Activated T-helper 2 cell treated with anti-CD3 and anti-CD28 coated beads, Interferon-gamma antibody, Interleukin-2, Interleukin-4, amounts not matched to agents 10 μg/mL and 5 μg/mL and 100 μg/mL, durations not matched to agents 14 hours and 24 hours and 36 hours (primary cell): ENCODE measurements at regions not wholly inside any gene's neighbourhood (a gene's known extent, or its start where the extent isn't known, plus 50 kb on each side); places are given as distances from the start of the nearest gene placed in this dataset.
A peak's percentile ranks its signal among the peaks of the same experiment; 100 is the strongest.

Experiments
- DNase-seq: peaks from one replicate; pipeline ENCODE4 v3.0.0; 2021; ENCODE audit warnings: low spot score
- H3K27ac Mint-ChIP-seq: one replicate; pipeline ENCODE4 v1.8.0; 2021; ENCODE audit warnings: mixed read lengths
- H3K27me3 Mint-ChIP-seq: one replicate; pipeline ENCODE4 v1.8.0; 2021; ENCODE audit warnings: low read depth, mixed read lengths
- H3K36me3 Mint-ChIP-seq: one replicate; pipeline ENCODE4 v1.8.0; 2021; ENCODE audit warnings: low read depth, mixed read lengths
- H3K4me1 Mint-ChIP-seq: one replicate; pipeline ENCODE4 v1.8.0; 2021; ENCODE audit warnings: low read depth, mixed read lengths
- H3K4me3 Mint-ChIP-seq: one replicate; pipeline ENCODE4 v1.8.0; 2021; ENCODE audit warnings: low read depth, mild to moderate bottlenecking, moderate library complexity, mixed read lengths
- H3K9me3 Mint-ChIP-seq: one replicate; pipeline ENCODE4 v1.8.0; 2021; ENCODE audit warnings: mixed read lengths
- intact Hi-C: fragments of 100-400 bp; cut with micrococcal nuclease; formaldehyde crosslinking; loops from one replicate; pipeline ENCODE4 v1.15.1; 2023

DNA sequence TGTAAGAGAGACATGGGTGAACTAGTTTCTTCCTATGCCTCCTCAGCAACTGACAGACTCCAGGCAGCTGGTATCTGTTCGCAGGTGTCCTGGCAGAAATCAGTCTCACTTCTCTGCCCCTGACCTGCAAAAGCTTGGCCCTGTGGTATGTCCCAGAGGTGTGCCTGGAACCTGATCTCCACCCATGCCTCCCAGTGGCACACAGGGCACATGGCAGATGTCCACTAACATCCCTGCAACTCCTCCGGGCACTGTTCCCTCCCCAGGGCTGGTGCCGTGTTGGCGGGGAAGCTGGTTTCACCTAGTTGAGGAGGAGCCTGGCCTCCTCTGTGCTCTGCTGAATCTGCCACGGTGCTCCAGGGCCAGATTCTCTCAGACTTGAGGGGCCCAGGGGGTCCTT, 123.3 kb upstream of the GGTLC1 start:
- intact Hi-C loops, result no loop called here
- H3K27me3 Mint-ChIP-seq, result peaks cover 6% of the 10 kb centered on the region
- no peaks in the 10 kb centered on the region for H3K9me3 Mint-ChIP-seq
- H3K36me3 Mint-ChIP-seq, result no peaks in the 10 kb centered on the region
- H3K27ac Mint-ChIP-seq, result no peak overlapping the region
- no peak overlapping the region for H3K4me3 Mint-ChIP-seq
- DNase-seq, result no peak
- peaks cover 5% of the 10 kb centered on the region for H3K4me1 Mint-ChIP-seq

DNA sequence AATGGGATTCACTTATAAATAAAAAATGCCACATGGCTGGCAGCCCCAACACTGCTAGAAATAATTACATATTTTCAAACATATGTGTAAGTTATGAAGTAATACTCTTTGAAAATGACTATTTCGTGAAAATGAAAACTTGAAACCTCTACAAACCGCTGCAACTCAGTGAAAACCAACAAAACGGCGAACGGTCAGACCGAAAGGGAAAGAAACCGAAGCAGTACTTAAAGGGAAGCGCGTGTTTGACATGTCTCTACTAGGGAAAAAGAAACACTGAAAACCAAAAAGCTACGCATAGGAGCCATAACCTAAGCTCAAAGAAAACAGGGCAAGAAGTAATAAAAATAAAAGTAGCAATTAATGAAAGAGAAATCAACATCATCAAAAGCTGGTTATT, 121.0 kb upstream of the GGTLC1 start:
- Mint-ChIP-seq H3K36me3 (no peaks in the 10 kb centered on the region), H3K4me3 (peak overlapping the region; percentile 4), H3K27me3 (peaks cover 8% of the 10 kb centered on the region), H3K4me1 (peaks cover 5% of the 10 kb centered on the region), H3K9me3 (no peaks in the 10 kb centered on the region), H3K27ac (no peak overlapping the region)
- intact Hi-C loops, result no loop called here
- no peak for DNase-seq

DNA sequence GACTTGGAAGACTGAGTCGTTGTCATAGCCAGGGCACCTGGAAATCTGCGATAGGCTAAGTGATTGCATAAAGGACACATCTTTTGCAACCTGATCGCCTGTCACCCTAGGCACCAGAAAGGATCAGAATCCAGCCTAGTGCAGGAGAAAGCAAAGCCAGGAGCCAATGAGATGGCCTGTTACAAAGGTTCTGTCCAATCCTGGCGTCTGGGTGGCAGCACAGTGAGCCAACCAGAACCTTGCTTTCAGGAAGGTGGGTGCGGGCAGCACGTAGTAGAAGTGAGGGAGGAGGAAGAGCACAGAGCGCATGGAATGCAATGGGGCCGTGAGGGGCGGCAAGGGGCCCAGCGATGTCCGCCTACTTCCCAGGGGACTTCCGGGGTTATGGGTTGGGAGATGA, 120.4 kb upstream of the GGTLC1 start:
- intact Hi-C loops, result no loop called here
- Mint-ChIP-seq H3K27ac (no peak overlapping the region), H3K4me1 (peaks cover 5% of the 10 kb centered on the region), H3K27me3 (peaks cover 8% of the 10 kb centered on the region), H3K9me3 (no peaks in the 10 kb centered on the region), H3K4me3 (no peak overlapping the region), H3K36me3 (no peaks in the 10 kb centered on the region)
- DNase-seq, result no peak

DNA sequence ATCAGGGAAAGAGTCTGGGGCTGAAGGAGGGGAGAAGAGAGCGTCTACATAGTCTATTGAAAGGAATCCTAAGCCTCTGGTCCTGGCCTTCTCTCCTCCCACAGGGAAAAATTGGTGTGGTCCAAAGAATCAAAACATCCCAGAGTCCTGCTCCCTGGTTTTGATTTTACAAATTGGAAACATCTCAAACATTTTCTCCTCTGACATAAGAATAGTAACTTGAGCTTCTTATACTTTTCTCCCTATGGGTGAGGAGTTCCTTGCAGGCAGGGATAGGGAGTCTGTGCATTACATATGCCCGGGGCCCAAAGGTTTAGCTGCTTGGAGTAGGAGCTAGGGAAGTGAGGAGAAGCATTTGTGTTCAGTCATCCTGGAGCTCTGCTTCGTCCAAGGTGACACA, 120.0 kb upstream of the GGTLC1 start:
- Mint-ChIP-seq H3K9me3 (no peaks in the 10 kb centered on the region), H3K27me3 (peaks cover 8% of the 10 kb centered on the region), H3K36me3 (no peaks in the 10 kb centered on the region), H3K4me3 (no peak overlapping the region), H3K27ac (no peak overlapping the region), H3K4me1 (peaks cover 5% of the 10 kb centered on the region)
- intact Hi-C loops, result no loop called here
- DNase-seq, result no peak

DNA sequence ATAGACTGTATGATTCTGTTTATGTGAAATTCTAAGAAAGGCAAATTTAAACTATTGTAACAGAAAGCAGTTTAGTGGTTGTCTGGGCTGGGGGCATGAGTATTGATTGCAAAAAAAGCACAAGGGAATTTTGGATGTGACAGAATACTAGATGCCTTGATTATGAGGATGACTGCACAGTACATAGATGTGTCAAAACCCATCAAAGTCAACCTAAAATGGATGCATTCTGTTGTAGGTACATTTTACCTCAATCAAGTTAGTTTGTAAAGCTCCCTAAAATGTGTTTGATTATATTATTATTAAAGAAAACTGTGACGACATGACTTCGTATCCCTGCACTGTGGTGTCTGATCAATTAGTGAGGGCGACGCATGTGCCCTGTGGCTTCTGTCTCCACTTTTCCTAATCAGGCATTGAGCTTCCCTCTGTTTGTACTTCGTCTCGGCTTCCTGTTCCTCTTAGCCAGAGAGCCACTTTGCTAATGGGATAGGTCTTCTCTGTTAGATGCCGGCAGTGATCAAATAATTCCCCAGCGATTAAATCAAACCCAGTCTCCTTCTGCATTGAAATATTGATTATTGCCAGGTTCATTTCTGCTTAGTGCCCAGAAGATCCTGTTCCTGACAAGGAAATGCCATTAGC, 118.3 kb upstream of the GGTLC1 start:
- H3K27ac Mint-ChIP-seq, result no peak overlapping the region
- intact Hi-C loops, result no loop called here
- no peak for DNase-seq
- no peak overlapping the region for H3K4me3 Mint-ChIP-seq
- H3K4me1 Mint-ChIP-seq, result peaks cover 15% of the 10 kb centered on the region
- peaks cover 8% of the 10 kb centered on the region for H3K27me3 Mint-ChIP-seq
- no peaks in the 10 kb centered on the region for H3K36me3 Mint-ChIP-seq
- no peaks in the 10 kb centered on the region for H3K9me3 Mint-ChIP-seq

DNA sequence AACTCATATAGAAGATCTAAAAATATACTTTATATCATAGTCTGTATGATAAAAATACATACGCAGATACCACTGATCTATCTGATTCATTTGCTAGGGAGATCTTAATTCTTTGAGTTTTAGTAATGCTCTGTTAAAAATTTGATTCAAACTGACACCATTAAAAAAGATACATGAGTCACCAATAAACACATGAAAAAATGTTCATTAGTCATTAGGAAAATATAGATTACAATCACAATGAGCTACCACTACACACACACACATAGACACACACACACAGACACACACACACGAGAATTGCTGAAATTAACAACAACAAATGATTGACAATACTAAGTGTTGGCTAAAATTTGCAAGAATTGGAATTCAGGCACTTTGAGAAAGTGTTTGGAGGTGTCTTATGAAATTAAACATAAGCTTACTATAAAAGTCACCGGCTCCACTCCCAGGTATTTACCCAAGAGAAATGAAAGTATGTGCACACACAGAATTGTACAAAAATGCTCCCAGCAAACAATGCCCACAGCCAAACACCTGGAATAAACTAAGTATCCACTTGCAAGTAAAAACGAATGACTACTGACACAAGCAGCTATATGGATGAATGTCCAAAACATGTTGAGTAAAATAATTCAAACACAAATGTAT, 117.7 kb upstream of the GGTLC1 start:
- no peaks in the 10 kb centered on the region for H3K36me3 Mint-ChIP-seq
- no peak for DNase-seq
- H3K4me1 Mint-ChIP-seq, result peaks cover 15% of the 10 kb centered on the region
- H3K27ac Mint-ChIP-seq, result no peak overlapping the region
- no peak overlapping the region for H3K4me3 Mint-ChIP-seq
- no peaks in the 10 kb centered on the region for H3K9me3 Mint-ChIP-seq
- intact Hi-C loops, result no loop called here
- H3K27me3 Mint-ChIP-seq, result peaks cover 8% of the 10 kb centered on the region

DNA sequence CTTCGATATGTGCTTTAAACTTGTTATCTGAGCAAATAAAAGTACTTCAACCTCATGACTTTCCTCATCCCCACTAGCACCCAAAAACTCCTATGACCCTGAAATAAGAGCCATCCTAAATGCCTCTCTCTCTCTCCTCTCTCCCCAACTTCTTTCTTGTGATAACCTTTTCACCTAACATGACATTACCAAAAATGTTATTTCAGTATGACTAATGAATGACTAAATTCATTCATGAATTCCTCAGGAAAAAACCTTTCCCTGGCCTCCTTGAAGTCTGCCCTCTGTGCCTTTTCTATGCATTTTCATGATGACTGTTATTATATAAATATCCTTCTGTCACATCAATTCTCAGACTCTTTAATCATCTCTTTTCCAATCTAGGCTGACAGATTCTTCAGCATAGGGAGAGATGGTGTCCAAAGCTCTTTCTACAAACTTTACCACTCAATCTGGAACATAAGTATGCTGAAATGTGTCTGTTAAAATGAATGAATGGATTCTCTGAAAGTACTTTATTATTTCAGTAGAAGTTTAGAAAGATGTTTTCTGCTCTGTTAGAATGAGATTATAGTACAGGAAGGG, 114.3 kb upstream of the GGTLC1 start:
- H3K4me3 Mint-ChIP-seq, result no peak overlapping the region
- H3K36me3 Mint-ChIP-seq, result no peaks in the 10 kb centered on the region
- H3K4me1 Mint-ChIP-seq, result peaks cover 24% of the 10 kb centered on the region
- H3K27me3 Mint-ChIP-seq, result peaks cover 2% of the 10 kb centered on the region
- H3K9me3 Mint-ChIP-seq, result no peaks in the 10 kb centered on the region
- H3K27ac Mint-ChIP-seq, result no peak overlapping the region
- DNase-seq, result no peak
- intact Hi-C loops, result loop anchor here (5.0 kb wide), 2 partner anchors 59 to 106 kb away; no protein-coding TSS in a partner anchor

DNA sequence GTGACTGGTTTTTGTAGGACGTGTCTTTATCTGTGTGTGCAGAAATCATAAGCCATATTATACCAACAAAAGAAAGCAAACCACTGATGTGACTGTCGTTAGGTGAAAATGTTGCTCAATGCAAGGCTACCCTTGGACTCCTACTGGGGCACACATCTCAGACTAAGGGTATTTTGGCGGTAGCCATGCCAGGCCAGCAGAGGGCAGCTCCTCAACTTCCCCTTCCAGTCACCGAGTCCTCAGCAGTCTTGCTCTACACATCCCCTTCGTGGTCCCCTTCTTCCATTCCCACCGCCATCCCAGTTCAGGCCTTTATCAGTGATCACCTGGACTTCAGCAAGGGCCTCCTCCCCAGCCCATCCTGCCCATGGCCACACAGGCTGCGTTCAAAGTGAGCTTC, 113.7 kb upstream of the GGTLC1 start:
- no peaks in the 10 kb centered on the region for H3K36me3 Mint-ChIP-seq
- H3K27me3 Mint-ChIP-seq, result peaks cover 3% of the 10 kb centered on the region
- DNase-seq, result peak; percentile 16
- H3K4me1 Mint-ChIP-seq, result peaks cover 24% of the 10 kb centered on the region
- no peaks in the 10 kb centered on the region for H3K9me3 Mint-ChIP-seq
- no peak overlapping the region for H3K27ac Mint-ChIP-seq
- intact Hi-C loops, result loop anchor here (5.0 kb wide), 2 partner anchors 60 to 105 kb away; no protein-coding TSS in a partner anchor
- H3K4me3 Mint-ChIP-seq, result no peak overlapping the region

DNA sequence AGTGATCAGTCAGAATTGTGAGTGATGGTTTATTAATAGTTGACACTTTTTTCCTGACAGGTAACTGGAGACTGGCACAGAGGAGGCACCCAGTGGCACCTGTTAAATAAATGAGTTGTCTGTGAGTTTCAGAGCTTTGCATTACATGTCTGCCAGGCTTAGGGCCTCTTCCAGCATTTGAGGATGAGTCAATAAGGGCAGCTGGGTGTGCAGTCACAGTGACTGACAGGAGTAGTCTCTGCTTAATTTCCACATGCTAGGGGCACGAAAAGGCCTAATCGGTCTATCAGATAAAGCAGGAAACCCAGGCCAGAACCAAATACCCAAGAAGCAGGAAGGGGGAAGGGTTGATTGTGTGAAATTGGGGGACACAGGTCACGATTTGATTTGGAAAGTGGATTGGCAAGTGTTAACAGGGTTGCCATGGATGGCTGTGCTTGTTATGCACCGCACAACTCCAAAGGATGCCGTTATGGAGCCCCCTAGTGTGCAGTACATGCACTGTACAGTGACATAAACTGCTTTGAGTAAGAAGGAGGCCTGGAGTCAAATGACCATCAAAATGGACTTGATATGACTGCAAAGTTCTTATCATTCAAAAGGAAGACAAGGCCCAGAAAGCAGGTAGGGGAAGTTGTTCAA, 111.9 kb upstream of the GGTLC1 start:
- DNase-seq, result peak; percentile 50
- no peaks in the 10 kb centered on the region for H3K36me3 Mint-ChIP-seq
- peaks cover 24% of the 10 kb centered on the region for H3K4me1 Mint-ChIP-seq
- no peak overlapping the region for H3K27ac Mint-ChIP-seq
- H3K4me3 Mint-ChIP-seq, result no peak overlapping the region
- H3K9me3 Mint-ChIP-seq, result no peaks in the 10 kb centered on the region
- intact Hi-C loops, result loop anchor here (2.0 to 5.0 kb wide), 4 partner anchors 56 to 164 kb away; no protein-coding TSS in a partner anchor
- peaks cover 9% of the 10 kb centered on the region for H3K27me3 Mint-ChIP-seq

DNA sequence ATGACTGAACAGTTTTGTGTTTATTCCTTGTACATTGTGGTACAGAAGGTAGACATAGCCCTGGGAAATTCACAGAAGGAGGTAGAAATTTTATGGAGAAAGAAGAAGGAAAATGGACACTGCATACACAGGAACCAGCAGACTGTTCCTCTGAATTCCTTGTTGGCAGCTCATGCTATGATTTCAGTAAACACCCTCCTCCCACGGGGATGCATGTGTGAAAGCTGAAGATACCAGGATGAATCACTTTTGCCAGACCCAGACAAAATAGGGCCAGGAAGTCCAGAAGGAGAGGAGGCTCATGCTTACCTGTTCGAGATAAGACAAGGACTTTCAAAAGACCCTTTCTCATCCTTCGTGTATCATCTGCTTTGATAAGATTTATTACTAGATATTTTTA, 110.3 kb upstream of the GGTLC1 start:
- intact Hi-C loops, result no loop called here
- no peak overlapping the region for H3K4me3 Mint-ChIP-seq
- no peaks in the 10 kb centered on the region for H3K9me3 Mint-ChIP-seq

DNA sequence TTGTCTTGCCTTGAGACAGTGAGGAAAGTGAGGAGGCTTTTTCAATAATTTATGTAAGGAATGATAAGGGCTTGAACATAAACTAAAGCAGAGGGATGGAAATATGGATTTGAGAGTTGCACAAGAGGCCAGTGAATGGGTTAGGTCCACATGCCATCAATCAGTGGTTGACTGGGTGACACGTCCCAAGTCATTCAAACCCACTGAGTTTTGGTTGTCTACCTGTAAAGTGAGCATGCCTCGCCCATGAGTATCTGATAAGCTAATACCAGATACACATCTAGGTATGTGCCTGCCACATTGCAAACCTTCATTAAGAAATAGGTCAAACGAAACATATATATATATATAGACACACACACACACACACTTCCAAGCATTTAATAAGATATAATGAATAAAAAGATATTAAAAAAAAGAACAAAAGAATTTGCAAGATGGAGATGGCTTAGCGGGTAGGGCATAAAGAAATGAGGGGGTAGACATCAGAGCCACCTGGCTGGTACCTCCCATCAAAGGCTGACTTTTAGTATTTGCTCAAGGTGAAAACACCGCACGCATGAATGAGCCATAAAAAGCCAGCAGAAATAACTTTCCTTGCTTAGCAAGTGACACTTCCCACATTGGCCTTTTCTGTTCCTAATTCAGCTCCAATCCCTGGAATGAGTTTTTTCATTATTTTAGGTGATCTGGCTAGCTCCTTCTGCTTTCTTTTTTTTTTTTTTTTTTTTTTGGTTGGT, 109.1 kb upstream of the GGTLC1 start:
- Mint-ChIP-seq H3K4me3 (no peak overlapping the region), H3K36me3 (no peaks in the 10 kb centered on the region), H3K27ac (no peak overlapping the region), H3K27me3 (peaks cover 8% of the 10 kb centered on the region), H3K4me1 (peaks cover 20% of the 10 kb centered on the region), H3K9me3 (no peaks in the 10 kb centered on the region)
- DNase-seq, result no peak
- intact Hi-C loops, result no loop called here

More for the DNA sequence above, 110.3 kb upstream of the GGTLC1 start:
- no peak for DNase-seq
- H3K27me3 Mint-ChIP-seq, result peaks cover 8% of the 10 kb centered on the region
- H3K36me3 Mint-ChIP-seq, result no peaks in the 10 kb centered on the region
- peaks cover 24% of the 10 kb centered on the region for H3K4me1 Mint-ChIP-seq
- no peak overlapping the region for H3K27ac Mint-ChIP-seq

DNA sequence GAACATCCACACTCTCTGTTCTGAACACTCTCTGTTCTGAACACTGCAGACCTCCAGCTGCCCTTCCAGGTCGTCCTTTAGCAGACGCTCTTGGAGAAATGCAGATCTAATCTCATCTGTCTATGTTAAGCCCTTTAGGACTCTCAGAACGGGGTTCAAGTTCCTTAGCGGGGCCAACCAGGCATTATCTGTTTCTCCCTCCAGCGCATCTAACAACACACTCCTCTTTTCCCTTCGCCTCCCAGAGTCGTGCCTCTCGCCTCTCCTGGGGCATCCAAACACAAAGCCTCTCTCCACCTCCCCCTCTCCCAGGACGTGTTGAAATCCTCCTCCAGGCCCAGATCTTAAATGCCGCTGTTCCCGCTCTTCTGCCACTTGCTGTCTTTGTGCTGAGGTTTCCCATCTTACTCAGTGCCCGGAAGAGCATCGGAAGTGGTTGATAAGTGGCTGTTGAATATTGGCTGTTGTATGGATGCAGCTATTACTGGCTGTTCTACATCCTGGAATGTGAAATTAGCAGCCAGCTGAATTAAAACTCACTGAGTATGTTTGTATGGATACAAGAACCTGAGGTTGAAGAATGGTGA, 108.4 kb upstream of the GGTLC1 start:
- intact Hi-C loops, result no loop called here

More for the DNA sequence above, 108.4 kb upstream of the GGTLC1 start:
- Mint-ChIP-seq H3K4me1 (peaks cover 14% of the 10 kb centered on the region), H3K36me3 (no peaks in the 10 kb centered on the region), H3K4me3 (no peak overlapping the region), H3K9me3 (no peaks in the 10 kb centered on the region), H3K27ac (no peak overlapping the region), H3K27me3 (peaks cover 8% of the 10 kb centered on the region)
- no peak for DNase-seq
